ENCODE measurements at regions not wholly inside any gene's neighbourhood (a gene's known extent, or its start where the extent isn't known, plus 50 kb on each side); places are given as distances from the start of the nearest gene placed in this dataset.
"Not testable (repeated sequence)": the region's sequence is repeated elsewhere in the genome, so short reads cannot be mapped to it uniquely, and the experiment has no call there.

DNA sequence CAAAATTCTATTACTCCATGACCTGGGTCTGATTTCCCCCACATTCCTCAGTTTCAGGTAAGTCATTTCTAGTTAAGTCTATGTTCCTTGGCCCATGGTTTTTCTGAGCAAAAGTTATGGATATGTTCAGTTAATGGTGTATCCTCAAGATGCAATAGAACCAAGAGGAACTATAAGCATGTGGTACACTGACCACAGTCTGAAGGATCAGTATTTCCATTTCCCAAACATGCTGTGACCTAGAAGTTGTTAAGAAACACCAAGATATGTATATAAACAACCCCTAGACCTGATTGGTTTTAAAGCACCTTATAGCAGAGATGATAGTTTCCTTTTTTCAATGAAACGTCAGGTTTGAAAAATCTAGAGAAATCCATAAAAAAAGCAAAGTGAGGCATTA, 94.2 kb upstream of the ABCB5 start:
- FAIRE-seq, result no peak

DNA sequence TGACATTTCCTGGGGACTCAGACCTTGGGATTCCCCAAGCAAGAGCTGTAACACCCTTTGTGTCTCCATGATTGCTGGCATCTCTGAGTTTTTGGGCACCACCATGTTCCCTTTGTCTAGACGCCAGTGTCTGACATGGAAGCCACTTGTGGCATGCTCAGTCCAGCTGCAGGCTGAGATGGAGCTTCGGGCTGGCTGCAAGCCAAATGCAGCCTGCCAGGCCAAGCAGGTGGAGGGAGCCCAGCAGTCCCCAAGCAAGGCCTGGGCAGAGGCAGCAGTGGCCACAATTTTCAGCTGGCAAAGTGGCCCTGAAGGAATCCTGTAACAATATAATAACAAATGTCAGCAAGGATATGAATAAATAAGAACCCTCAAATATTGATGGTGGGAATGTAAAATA, 86.2 kb upstream of the ABCB5 start:
- no peak for FAIRE-seq

DNA sequence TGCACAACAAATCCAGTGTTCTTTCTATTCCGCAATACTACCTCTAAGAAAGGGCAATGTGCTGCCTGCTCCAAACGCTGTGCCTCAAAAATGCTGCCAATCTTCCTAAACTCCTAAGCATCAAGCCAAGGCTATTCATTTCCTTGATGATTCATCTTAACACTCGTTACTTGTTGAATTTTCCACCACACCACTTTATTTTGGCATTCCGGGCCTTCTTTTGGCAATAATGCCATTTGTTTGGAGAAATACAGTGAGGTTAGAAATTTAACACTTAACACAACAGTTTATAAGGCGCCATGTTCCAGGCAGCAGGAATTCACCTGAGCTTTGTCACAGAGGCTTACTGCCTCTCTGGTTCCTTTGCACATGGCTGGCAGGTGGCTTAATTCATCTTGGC, 82.6 kb upstream of the ABCB5 start:
- FAIRE-seq, result no peak

DNA sequence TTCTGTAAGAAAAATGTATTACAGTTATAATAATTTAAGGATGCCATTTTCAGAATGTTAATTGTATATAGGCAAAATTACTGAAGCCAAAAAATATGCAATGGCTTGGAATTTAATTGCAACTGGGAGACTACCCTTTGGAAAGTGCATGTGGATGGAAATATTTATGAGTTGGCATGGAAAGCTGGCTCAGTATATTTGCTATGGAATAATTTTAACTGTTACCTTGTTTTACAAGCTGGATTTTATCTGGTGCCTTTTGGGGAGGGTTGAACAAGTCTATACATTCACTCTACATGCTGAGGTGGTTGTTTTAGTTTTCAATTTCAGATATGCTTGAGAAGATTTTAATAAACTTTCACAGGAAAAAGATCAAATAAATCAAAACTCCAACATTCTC, 80.9 kb upstream of the ABCB5 start:
- FAIRE-seq, result no peak

- no peak for FAIRE-seq
These were observed 79.9 kb upstream of the ABCB5 start for GRCh38 chr7:20535541-20535940.

GRCh38 chr7:20539201-20539600, 76.3 kb upstream of the ABCB5 start:
- FAIRE-seq, result no peak

DNA sequence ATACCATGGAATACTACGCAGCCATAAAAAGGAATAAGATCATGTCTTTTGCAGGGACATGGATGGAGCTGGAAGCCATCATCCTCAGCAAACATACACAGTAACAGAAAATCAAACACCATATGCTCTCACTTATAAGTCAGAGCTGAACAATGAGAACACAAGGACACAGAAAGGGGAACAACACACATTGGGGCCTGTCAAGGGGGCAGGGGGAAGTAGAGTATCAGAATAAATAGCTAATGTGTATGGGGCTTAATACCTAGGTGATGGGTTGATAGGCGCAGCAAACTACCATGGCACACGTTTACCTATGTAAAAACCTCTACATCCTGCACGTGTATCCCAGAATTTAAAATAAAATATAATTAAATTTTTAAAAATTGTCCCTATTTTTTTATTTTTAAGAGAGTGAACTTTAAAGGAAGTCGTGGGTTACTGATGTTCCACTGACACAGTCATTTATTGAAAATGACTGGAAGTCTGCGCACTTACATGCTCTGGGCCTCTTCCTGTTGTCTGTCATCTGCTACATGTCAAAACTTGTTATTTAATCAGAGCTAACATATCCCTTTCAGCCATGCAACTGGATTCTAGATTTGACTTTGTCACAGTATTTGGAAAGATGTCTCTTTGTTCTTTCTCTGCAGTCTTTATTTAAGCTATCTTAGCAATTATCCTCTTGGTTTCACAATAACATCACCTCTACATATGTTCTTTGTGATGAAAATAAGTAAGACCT, 73.7 kb upstream of the ABCB5 start:
- FAIRE-seq, result no peak

- no peak for FAIRE-seq
These were observed 72.9 kb upstream of the ABCB5 start for GRCh38 chr7:20542594-20542993.

- no peak for FAIRE-seq
These were observed 72.0 kb upstream of the ABCB5 start for GRCh38 chr7:20543500-20543899.

DNA sequence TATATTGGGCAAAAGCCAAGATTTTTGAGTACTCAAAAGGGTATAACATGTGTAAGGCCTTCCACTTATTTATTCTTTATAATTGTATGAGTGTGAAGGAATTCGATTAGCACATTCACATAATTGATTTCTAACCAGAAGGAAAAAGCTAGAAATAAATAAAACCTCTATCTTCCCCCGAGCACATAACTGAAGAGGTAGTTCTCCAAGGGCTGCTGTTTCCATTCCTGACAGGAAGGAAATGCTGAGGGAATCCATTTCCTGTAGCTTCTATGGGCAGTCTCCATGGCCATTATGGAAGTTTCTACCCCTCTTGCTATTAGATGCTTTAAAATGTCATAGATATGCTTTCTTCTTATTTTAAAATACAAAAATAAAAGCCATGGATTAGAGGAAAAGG, 70.5 kb upstream of the ABCB5 start:
- no peak for FAIRE-seq

DNA sequence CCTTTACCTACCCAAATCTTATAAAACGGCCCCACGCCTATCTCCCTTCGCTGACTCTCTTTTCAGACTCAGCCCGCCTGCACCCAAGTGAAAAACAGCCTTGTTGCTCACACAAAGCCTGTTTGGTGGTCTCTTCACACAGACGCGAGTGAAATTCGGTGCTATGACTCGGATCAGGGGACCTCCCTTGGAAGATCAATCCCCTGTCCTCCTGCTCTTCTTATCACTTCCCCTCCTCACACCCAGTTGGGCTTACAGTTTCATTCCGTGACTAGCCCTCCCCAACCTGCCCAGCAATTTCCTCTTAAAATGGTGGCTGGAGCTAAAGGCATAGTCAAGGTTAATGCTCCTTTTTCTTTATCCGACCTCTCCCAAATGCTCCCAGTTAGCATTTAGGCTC, 68.5 kb upstream of the ABCB5 start:
- not testable (repeated sequence) for FAIRE-seq

GRCh38 chr7:20554072-20554471, 61.4 kb upstream of the ABCB5 start:
- FAIRE-seq, result no peak

GRCh38 chr7:20556091-20556490, 59.4 kb upstream of the ABCB5 start:
- FAIRE-seq, result no peak

DNA sequence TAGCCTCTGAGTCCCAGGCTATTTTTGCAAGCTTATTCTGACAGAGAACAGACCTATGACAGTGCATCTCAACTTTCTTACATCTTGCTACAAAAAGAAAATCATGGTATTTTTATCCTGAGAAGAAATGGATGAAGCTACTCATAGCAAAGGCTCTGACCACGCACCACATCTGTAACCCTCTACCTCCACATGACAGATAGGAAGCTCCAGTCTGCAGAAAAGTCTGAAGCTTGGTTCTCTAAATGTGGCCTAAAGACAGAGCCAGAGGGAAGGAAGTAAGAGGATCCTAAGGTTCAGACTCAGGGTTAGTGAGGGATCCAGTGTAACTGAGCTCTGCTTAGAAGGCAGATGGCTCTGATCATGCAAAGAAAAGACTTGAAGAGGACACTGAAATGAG, 58.4 kb upstream of the ABCB5 start:
- FAIRE-seq, result no peak

GRCh38 chr7:20558963-20559716, 56.3 kb upstream of the ABCB5 start:
- FAIRE-seq, result no peak

GRCh38 chr7:20559883-20560282, 55.6 kb upstream of the ABCB5 start:
- FAIRE-seq, result no peak

GRCh38 chr7:20560325-20561180, 54.9 kb upstream of the ABCB5 start:
- FAIRE-seq, result no peak

DNA sequence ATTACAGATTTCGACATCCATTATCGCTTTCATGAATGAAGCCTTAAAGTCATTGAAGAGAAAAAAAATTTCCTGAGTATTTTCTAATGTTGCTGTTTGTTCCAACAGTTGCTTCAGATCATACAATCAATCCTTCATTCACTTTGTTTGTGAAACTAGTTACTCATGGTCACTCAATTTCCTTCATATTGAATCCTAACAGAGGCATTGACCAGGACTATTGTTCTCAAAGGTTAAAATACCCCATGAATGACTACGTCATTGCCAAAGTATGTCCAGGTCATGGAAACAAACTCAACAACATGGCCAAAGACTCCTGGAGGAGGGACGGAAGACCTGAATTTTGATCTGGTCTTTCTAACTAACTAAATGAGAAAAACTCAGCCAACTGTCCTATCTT, 54.0 kb upstream of the ABCB5 start:
- FAIRE-seq, result no peak

GRCh38 chr7:20561908-20562307, 53.6 kb upstream of the ABCB5 start:
- FAIRE-seq, result no peak

GRCh38 chr7:20562461-20562860, 53.0 kb upstream of the ABCB5 start:
- no peak for FAIRE-seq
